ENCODE measurements at regions not wholly inside any gene's neighbourhood (a gene's known extent, or its start where the extent isn't known, plus 50 kb on each side); places are given as distances from the start of the nearest gene placed in this dataset.

DNA sequence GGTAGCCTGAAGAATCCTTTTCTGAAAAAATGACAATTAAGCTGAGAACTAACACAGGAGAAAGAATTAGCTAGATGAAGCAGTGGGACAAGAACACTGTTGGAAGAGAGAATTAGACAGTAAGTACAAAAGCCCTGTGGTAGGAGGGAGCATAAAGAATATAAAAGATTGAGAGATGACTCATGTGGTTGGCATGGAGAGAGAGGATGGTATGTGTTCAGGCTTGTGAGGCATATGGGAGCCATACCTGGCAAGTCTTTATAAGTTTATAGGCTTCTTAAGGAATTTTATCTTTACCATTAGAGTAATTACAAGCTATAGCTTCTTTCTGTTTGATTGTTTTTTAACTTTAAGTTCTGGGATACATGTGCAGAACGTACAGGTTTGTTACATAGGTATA is 325.0 kb downstream of the ARL6IP6 start:
- H3K27me3 ChIP-seq: no peaks in the 10 kb centered on the region
- H3K36me3 ChIP-seq: no peaks in the 10 kb centered on the region
- H3K9me3 ChIP-seq: no peaks in the 10 kb centered on the region
- no peaks in the 10 kb centered on the region for H3K4me1 ChIP-seq
- no peak overlapping the region for H3K4me3 ChIP-seq
- DNase-seq: no peak
- TF ChIP-seq, protein P1, sequence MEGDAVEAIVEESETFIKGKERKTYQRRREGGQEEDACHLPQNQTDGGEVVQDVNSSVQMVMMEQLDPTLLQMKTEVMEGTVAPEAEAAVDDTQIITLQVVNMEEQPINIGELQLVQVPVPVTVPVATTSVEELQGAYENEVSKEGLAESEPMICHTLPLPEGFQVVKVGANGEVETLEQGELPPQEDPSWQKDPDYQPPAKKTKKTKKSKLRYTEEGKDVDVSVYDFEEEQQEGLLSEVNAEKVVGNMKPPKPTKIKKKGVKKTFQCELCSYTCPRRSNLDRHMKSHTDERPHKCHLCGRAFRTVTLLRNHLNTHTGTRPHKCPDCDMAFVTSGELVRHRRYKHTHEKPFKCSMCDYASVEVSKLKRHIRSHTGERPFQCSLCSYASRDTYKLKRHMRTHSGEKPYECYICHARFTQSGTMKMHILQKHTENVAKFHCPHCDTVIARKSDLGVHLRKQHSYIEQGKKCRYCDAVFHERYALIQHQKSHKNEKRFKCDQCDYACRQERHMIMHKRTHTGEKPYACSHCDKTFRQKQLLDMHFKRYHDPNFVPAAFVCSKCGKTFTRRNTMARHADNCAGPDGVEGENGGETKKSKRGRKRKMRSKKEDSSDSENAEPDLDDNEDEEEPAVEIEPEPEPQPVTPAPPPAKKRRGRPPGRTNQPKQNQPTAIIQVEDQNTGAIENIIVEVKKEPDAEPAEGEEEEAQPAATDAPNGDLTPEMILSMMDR (IDR thresholded peaks at IDR 0.05): no peak
- TF ChIP-seq POLR2A (IDR thresholded peaks at IDR 0.05): no peak
- H3K27ac ChIP-seq: no peak overlapping the region

DNA sequence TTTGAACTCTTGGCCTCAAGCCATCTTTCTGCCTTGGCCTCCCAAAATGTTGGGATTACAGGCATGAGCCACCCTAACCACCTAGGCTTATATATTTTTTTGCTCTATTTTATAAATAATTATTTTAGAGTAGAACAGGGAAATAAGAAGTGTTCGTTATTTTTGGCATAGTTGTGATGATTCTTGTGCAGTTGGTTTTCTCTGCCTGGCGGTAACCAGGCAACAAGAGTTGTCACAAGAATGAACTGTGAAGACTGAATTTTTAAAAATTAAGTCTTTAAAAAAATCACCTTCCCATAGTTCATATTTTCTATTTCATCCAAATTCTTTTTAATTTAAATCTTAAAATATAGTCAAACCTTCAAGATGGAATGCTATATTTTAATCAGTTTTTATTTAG is 310.2 kb downstream of the ARL6IP6 start:
- H3K9me3 ChIP-seq: peaks cover 0 to 4% (median 0%) of the 10 kb centered on the region in 4 donors
- no peaks in the 10 kb centered on the region for H3K36me3 ChIP-seq
- H3K4me3 ChIP-seq: no peak overlapping the region
- TF ChIP-seq POLR2A (IDR thresholded peaks at IDR 0.05): no peak
- TF ChIP-seq, protein P1 (IDR thresholded peaks at IDR 0.05): no peak
- H3K27ac ChIP-seq: no peak overlapping the region
- no peak for DNase-seq
- H3K4me1 ChIP-seq: no peaks in the 10 kb centered on the region
- H3K27me3 ChIP-seq: no peaks in the 10 kb centered on the region

DNA sequence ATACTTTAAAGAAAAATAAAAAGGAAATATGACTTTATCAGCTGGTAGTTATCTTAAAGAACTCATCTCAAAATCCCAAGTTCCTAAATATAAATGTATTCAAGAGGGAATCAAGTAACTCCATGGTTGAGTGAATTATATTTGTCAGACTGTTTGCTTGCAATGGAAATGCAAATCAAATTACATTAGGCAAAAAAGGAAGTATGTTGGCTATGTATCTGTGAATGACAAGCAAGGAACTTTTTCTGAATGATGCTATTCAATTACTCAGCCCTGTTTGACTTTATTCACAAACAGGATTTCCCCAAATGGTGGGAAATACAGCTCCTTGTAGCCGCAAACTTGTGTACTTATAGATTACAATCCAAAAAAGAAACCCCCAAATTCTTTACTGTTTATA is 309.1 kb downstream of the ARL6IP6 start:
- no peaks in the 10 kb centered on the region for H3K4me1 ChIP-seq
- no peak for DNase-seq
- H3K27ac ChIP-seq: no peak overlapping the region

DNA sequence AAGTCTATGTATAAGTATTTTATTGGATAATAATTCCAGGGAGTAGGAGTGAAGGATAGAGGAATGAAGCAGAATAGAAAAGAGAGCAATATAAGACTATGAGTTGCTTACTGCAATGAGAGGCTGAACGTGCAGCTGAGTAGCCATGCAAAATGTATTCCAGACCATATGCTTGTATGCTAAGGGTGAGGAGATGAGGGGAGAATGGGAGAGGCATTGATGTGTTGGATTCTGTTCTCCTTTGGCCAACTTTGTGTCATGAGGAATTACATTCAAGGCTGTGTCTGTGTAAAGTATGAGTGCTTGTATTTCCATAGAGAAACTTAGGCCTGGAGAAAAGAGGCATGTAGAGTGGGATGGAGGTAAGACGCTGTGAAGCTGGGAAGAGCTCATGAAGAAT is 301.8 kb downstream of the ARL6IP6 start:
- no peaks in the 10 kb centered on the region for H3K4me1 ChIP-seq
- DNase-seq: no peak
- TF ChIP-seq, protein P1 (IDR thresholded peaks at IDR 0.05): no peak
- TF ChIP-seq POLR2A (IDR thresholded peaks at IDR 0.05): no peak
- H3K4me3 ChIP-seq: no peak overlapping the region
- H3K36me3 ChIP-seq: no peaks in the 10 kb centered on the region
- H3K27me3 ChIP-seq: no peaks in the 10 kb centered on the region
- peaks cover 0 to 6% (median 0%) of the 10 kb centered on the region in 4 donors for H3K9me3 ChIP-seq
- no peak overlapping the region for H3K27ac ChIP-seq

More for the DNA sequence above, 309.1 kb downstream of the ARL6IP6 start:
- Histone ChIP-seq H3K4me3 (no peak overlapping the region), H3K27me3 (no peaks in the 10 kb centered on the region), H3K36me3 (no peaks in the 10 kb centered on the region), H3K9me3 (no peaks in the 10 kb centered on the region)
- TF ChIP-seq POLR2A (IDR thresholded peaks at IDR 0.05): no peak
- TF ChIP-seq, protein P1 (IDR thresholded peaks at IDR 0.05): no peak

DNA sequence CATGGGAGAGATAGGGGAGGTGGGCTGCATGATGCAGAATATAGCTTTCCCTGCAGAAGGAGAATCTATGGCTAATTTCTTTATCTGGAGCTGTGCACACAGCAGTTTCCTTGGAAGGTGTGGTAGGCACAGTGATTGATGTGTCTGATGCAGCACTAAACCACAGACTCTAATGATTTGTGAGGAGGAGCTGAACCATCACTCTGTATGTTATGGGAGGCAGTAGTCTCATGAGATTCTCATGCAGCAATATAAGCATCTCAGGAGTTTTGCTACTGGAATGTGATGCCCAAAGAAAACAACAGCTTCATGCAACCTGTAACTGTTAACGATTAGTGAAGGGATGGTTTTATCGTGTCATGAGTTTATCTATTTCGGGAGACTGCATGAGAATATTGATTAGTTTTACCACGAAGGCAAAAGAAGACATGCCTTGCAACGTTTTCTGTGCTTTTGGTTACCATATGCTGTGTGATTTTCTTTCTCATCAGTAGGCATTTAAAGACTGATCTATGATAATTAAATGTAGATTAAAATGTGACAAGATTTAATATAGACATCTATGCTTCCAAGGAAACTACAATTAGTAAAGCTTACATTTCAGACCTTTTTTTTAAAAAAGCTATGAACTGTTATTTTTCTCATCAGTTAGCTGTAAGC is 286.8 kb downstream of the ARL6IP6 start:
- Histone ChIP-seq H3K4me1 (no peaks in the 10 kb centered on the region), H3K27ac (no peak overlapping the region), H3K36me3 (no peaks in the 10 kb centered on the region), H3K4me3 (no peak overlapping the region), H3K27me3 (no peaks in the 10 kb centered on the region), H3K9me3 (no peaks in the 10 kb centered on the region)
- TF ChIP-seq, protein P1 (IDR thresholded peaks at IDR 0.05): no peak
- TF ChIP-seq POLR2A (IDR thresholded peaks at IDR 0.05): no peak
- no peak for DNase-seq

DNA sequence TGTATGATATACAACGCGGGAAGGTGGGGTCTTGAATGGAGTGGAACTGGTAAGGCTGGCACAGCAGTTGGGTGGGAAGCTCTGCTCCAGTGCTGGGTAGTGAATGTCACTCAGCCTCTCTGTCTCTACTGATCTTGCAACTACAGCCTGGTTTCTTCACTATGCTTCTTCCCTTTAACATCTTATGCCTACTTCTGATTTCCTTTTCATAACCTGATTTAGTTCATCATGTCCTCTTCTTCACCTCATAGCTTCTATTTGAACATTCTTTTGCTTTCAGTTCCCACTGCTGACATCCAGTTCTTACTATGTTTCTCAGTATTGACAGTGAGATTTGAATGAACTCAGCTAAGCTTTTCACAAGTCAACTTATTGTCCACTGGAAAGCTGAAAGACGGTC is 286.2 kb downstream of the ARL6IP6 start:
- Histone ChIP-seq H3K27ac (no peak overlapping the region), H3K4me3 (no peak overlapping the region), H3K4me1 (no peaks in the 10 kb centered on the region), H3K9me3 (no peaks in the 10 kb centered on the region), H3K36me3 (no peaks in the 10 kb centered on the region), H3K27me3 (no peaks in the 10 kb centered on the region)
- TF ChIP-seq, protein P1 (IDR thresholded peaks at IDR 0.05): no peak
- no peak for TF ChIP-seq POLR2A (IDR thresholded peaks at IDR 0.05)
- DNase-seq: no peak

Measured in Peyer's patch (tissue), 4 donors.